Activated T-helper 9 cell treated with anti-CD3 and anti-CD28 coated beads, Interleukin-2, amount 50 U/mL, for 16 hours (primary cell): ENCODE measurements at regions not wholly inside any gene's neighbourhood (a gene's known extent, or its start where the extent isn't known, plus 50 kb on each side); places are given as distances from the start of the nearest gene placed in this dataset.

Experiments used
- DNase-seq: peaks from one replicate; pipeline ENCODE4 v3.0.0-alpha.2; 2020; ENCODE audit warnings: low read depth

DNA sequence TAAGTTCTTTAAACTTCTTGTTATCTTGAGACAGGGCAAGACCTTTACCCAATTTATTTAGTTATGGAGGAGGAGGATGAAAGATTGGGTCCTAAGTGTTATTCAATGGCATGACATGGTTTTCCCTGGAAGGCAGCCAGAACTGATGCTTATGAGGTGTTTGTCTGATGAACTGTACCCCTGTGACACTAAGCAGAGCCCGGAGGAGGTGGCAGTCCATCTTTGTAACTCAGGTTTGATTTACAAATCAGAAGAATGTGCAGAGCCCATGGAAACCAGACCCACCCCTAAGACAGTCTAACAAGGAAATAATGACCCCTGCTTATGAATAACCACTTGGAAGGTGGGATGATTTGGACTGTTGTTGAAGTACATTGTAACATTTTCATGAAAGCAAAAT is 878.6 kb upstream of the NR2F2 start:
- no peak for DNase-seq

DNA sequence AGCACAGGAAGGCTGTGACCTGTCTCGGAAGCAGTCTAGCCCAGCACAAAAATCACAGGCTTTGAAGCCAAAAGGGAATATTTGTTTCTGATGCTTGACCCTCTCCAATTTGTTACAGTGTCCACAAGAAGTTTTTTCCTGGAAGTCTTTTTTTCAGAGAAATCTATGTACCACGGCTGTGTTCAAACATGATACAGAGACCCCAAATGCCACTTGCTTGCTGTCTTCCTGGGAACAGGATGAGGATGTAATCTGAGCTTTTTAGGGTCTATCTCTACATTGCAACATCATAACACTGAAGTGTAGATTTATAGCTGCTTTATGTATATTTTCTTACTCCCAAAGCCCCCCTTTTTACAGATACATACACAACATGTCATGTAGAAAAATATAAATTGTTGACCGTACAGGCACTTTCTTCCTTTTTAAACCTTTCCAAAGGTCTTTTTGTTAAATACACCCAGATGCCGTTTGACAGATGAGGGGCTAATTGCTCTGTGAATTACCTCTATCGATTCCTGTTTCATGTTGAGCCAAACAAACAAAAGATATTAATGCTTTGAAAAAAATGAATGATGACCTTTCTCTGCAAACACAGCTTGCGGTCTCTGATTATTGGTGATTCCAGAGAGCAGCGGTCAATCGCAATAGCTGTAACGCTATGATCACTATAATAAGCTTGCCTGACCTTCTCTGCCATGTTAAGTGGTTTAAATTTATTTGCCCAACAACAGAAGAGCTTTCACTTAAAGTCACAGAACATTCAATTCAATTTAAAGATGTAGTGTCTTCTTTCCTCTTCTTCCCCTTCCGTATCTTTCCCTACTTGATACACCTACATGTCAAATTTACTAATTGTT is 875.9 kb upstream of the NR2F2 start:
- no peak for DNase-seq

DNA sequence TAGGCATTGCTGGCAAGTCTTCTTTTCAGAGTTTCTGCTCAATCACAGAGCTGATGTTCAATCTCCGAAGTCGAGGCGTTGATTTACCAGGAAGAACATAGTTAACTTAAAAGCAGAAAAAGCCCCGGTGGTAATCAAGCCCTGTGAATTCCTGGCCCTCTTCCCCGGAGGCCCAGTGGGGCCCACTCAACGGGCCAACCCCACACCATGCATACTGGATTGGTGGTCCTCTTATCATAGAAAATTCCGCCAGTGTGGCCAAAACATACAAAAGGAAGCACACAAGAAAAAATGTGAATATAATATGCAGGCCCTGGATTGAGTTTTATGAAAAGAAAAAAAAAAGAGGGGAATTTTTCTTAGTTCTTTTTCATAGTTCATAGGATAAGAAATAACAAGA is 873.0 kb upstream of the NR2F2 start:
- DNase-seq: no peak

DNA sequence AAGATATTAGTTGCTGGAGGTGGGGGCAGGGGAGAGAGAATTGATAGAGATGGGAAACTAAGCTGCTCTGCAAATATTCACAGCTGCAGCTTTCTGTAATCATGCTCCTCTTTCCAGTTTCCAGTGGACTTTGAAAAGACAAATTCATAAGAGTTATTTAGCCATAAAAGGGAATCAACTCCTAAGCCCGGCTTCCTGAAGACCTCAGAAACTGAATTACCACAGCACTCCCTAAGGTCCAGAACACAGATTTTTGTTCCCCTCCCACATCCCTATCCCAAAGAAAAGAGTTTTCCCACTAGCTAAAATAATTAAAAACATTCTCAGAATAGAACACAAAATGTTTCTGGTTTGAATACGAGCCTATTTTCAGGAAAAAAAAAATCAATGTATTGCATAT is 871.8 kb upstream of the NR2F2 start:
- DNase-seq: no peak

DNA sequence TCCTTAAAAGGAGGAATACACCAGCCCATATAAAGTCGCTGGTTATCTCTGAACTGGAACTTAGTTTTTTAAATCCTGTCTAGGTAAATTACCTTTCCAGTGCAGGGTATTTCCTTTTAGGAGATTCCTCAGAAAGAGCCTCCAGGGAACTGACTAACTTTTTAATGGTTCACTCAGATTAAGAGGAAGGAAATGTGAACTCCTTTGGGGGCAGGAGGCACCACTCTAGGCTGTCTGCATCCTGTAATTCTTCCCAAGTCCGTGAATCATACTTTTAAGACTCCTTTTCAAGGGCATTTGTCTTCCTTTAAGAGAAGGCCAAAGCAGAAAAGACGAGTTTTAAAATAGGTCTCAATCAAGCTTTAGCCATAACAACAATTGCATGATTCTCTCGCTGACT is 871.2 kb upstream of the NR2F2 start:
- no peak for DNase-seq

DNA sequence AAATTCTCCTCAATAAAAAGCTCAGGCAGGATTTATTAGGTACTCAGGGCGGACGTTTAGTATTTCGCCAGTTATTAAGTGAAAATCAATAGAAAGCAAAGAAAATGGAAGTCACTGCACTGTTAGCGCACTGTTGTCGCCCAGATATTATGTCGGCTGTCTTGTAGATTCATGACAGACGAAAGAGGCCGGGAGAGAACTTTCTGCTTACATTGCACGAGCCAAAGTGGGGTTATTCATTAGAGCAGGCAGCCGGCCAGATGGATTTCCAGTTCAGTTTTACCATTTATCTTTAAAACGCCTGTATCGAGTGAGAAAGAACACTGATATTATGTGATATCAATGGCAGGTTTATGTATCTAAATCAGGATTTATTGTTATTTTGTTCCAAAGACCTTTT is 866.0 kb upstream of the NR2F2 start:
- no peak for DNase-seq

DNA sequence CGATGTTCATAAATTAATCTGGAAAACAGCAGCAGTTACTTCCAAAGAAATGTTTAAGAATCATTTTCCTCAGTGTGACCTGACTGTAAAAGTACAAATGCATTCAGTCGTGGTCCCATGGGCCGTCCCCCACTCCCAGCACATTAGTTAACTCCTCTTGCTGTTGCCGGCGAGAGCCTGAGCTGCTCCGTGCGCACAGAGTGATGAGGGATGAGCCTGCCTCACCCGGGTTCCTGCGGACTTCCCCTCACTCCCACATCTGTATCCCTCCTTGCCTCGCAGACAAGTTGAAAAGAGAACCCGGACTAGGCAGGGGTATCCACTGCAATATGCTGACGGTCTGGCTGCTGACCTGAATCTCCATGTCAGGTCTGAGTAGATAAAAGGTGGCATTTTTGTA is 861.7 kb upstream of the NR2F2 start:
- DNase-seq: no peak

DNA sequence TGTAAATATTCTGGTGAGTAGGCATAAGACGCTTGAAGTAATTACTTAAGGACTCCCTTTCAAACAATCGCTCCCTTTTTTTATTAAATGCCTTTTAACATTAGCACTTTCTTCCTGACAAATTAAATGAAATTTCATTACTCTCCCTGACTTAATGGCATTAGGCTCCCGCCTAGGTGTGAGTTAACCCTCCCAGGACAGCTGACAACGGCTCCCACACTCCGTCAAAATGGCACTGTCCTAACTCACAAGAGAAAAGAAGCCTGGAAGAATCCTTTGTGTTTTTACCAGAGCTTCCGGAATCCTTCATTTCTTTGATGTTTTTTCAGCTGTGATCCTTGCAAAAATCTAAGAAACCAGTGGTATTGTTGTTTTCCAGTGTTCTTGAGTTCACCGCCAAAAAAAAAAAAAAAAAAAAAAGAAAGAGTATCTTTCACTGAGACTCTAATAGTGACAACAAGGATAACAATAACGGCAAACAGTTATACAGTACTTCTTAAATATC is 861.0 kb upstream of the NR2F2 start:
- no peak for DNase-seq

DNA sequence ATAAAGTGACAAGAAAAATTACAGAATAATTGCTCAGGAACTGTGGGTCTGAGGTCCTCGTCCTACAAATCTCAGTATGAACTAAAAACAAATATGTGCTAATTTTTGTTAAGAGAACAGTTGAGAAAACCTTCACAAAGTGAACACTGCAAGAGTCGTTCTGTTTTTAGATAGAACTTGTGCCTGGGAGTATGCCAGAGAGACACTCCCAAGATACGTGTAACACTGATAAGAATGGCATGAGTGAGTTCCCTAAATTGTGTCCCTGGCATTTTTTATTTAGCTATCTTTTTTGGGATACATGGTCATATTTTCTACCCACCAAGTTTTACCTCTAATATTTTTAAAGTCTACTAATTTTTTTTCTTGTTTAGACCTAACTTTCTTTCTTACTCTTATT is 860.0 kb upstream of the NR2F2 start:
- no peak for DNase-seq

DNA sequence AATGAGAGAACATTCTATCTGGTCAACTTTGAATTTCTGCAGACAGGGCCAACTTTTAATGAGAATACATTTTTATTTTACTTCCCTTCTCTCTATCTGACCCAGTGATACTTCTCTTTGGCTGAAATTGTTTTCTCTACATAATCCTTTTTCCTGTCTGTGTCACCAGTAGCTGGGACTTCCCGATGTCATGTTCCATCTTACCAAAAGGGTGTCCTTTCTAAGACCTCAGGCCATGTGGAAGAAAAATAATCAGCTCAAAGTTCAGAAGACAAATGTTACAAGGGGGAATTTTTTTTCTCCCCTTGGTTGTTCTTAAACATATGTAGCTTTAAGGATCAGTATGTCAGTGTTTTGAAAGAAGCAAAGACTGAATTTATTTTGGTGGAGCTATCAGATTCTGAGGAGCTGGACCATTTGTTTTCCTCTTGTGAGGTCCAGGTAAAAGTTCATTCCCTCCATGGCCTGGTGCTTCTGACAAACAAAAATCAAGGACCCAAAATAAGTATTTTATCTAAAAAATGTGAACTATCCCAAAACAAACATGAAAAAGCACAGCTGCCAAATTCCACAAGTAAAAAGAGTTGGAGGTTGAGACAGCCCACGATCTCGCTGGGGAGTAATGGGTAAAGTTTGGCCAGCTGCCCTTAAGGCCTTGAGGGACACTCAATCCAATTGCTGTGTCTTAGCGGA is 859.4 kb upstream of the NR2F2 start:
- DNase-seq: no peak

DNA sequence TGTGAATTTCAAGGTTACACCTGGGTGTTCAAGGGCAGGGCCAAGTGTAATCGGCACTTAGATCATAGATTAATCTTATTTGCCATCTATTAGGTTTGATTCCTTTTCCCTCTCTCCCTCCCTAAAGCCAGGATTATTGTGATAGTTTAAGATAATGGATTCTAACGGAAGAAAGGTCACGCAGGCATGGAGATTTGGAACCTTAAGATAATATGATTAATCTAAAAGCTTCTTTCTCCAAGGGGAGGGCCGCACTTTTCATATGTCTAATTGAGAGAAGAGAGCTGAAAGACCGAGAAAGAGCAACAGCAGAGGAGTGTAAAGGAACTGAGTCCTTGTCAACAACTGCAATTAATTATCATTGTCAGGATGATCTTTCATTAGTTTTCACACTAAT is 858.8 kb upstream of the NR2F2 start:
- DNase-seq: no peak

DNA sequence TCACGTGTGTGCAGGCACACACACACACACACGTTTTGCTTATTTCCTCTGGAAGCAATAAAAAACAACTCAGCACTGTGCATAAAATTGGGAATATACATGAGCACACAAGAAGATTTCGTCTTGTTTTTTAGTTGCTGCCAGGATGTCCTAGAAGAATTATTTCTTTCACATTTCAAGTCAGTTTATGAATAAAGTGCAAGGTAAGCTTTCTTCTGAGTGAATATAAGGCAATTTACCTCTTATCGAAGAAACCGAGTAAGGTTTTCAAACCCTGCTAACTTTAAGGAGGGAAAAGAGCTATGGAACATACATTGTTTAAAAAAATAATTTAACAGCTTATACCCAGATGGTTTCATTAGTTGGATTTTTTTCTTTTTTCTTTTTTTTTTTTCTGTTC is 855.4 kb upstream of the NR2F2 start:
- no peak for DNase-seq

DNA sequence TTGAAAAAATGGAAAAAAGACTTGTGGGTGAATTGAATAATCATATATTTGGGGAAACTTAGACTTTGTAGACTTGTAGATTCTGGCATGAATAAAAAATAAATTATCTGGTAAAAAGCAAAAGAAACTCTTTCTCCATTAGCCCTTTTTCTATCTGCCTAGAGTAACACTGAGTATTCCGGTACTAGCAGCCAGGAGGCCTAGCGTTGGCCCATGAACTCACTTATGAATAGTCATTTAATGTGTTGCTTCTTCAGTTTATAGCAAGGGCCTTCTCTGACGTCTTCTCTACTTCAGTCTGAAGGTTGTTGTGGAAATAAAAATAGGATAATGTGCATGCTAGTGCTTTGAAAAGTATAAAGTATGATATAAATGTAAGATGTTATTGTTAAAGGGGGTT is 851.2 kb upstream of the NR2F2 start:
- no peak for DNase-seq

DNA sequence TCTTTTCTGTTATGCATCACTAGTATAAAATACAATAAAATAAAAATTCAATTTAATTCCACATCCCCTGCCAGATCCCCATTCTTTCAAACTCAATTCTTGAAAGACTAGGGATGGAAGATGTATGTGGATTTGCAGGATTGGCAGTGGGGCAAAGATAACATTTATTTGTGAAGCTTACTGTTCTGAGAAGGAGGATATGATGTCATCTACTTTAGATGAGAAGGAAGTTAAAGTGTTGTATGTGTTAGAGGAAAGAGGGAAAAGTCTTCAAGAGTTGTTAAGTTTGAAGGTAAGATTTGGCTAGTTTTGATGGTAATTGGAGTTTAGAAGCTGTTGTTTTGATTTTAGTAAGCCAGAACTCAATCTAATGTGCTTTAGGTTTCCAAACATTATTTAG is 845.1 kb upstream of the NR2F2 start:
- no peak for DNase-seq

DNA sequence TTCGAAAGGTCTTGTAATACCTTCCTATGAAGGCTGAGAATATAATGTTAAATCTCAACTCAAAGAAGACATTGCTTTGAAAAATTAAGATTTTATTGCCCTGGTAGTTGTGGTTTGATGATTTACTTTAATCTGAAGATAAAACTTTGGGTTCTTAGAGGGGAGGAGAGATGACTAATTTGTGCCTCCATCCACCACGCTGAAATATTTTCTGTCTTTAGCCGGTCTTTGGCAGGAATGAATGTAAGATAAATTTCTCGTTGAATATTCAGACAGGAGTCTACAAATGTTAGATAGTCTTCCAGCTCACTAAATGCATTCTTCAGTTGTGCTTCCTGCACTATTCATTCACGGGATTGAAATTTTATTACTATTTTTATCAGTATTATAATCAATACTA is 844.3 kb upstream of the NR2F2 start:
- DNase-seq: no peak

DNA sequence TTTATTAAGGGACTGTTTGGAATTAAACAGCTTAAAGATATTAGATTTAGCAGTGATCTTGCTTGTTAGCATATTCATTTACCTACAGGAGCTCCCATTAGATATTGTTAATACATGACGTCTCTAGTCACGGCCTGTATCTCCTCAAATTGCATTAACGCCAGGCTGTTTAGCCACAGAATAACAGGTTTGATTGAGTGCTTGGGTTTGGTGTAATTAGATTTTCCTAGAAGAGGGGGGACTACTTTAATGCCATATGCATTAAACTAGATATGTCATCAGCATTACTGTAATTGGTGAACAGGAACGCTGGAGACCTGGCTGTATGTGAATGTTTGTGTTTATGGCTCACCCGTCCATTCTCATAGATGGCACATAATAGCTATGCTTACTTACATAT is 841.4 kb upstream of the NR2F2 start:
- DNase-seq: no peak

DNA sequence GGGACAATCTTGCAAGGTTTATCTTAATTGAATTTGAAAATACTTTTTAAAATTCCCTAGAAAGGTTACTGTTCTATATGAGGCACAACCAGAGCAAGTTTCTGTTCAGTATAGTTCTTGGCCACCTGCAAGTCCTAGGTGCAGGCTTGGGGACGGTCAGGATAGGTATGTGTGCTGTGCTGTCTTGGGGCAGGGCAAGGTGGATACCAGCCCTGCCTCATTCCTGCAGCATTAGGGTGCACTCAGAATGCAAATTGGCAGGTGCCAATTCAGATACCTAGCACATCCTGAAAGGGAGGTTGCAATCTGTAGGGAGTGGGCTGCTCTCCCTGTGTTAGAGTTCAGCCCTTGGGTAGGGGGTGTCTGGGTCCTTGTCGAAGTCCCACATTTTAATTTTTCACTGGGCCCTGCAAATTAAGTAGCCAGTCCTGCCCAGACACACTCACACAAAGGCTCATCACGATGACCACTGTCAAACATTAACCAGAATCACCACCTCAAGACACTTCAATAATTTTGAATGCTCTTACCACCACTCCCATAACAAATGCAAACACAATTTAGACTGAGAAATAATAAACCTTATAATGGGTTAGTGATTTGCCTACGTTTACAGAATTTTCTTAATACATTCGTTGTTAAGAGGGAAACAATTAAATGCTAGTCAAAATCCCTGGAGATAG is 838.0 kb upstream of the NR2F2 start:
- DNase-seq: no peak

DNA sequence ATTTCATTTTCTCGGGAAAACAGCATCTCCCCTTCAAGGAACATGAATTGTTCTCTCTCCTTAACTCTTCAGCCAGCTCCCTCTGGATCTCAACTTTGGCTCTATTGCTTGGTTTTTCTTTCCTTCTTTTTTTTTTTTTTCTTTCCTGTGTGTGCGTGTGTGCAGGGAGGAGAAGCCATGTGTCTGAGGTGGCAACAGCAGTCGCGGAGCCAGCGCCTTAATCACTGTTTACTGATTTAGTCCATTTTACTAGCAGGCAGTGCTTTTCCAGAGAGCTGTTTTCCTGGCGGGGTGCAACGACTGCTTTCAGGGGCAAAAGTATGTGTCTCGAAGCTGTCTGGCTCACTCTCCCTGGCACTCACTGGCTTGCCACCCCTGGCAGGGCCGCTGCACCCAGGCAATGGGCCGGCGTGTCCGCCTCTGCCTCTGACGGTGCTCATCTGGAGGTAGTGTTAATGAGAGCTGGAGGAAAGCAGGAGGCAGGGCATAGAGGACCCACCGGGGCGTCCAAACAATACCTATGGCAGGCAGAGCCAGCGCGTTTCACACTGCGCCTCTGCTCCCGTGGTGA is 835.4 kb upstream of the NR2F2 start:
- no peak for DNase-seq

DNA sequence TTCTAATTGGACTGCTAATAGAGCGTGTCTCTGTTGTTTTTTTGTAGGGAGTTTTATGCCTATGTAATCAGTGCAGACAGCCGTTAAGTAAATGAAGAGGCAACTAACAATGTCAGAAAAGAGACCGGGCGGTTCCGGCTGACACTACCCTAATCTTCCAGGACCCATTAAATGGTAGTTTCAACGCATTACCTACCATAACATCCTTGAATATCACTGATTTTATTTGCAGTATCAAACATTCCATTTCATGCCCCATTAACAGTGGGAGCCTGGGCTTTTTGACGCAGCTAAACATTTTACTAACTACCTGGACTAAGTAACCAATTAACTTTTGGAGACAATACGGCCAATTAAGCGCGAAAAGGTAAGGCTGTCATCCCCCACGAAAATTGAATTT is 832.9 kb upstream of the NR2F2 start:
- DNase-seq: no peak

DNA sequence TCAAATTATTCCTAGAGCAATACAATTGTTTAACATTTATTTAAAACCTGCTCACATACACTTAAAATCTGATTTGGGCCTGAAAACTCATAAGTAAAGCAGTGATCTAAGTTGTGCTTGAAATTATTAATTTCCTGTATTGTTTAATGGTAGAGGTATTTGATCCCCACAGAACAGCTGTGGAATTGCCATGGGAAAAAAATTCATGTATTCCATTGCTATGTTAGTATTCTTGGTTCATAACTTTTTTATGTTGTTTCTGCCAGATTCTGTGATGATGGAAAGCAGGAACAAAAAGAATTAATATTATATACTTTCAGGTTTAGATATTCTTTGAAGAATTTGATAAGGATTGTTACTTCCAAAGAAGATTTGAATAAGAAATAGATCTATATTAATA is 831.5 kb upstream of the NR2F2 start:
- DNase-seq: no peak

DNA sequence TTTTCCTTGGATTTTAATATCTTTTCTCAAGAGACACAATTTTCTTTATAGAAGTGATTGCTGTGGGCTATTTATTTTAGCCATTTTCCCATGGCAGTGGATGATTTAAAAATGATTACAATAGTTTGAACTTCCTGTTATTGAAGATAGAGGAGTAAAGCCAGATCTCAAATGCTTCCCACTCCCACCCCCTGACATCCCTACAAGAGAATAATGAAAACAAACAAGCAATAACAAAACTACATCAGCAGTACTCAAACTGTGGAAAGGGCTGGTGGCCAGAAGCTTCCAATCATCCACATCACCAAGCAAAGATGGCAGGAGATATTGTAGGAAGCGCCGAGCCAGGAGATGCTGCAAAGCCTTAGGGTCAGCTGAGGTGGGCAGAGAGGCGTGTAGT is 831.1 kb upstream of the NR2F2 start:
- no peak for DNase-seq

DNA sequence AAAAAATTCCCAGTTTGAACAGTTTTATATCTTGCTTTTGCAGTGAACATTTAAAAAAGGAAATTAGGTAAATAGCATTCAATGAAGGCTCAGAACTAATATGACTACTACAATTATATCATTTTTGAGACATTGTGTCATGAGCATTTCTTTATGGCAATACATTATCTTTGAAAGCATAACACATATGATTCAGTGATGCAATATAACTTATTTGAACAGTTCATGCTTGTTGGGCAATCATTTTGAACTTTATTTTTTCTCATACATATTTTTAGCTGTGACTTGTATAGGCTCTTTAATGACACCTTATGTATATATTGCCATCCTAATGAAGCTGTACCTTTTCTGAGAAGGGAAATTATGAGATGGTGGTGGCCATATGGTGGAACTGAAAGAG is 828.6 kb upstream of the NR2F2 start:
- DNase-seq: no peak

DNA sequence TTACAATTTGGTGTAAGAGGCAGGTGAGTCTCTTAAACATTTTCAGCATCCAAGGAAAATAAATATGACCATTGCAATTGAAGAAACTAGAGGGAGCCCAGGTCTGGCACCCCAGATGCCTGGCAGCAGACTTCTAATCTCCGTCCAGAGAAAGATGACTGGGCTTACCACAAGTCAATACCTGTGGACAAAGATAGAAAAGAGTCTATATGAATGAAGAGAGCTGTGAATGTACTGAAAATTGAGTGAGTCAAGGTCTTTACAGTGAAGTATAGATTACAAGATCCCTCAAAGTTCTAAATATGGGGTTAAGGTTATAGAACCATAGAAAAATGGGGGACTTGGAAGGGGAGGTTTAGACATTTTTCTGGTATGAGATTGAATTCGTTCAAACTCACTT is 827.4 kb upstream of the NR2F2 start:
- DNase-seq: no peak
